Keratinocyte (primary cell): ENCODE measurements at regions not wholly inside any gene's neighbourhood (a gene's known extent, or its start where the extent isn't known, plus 50 kb on each side); places are given as distances from the start of the nearest gene placed in this dataset.

Experiments used
- EZH2 ChIP-seq: IDR thresholded peaks from one replicate; pipeline ENCODE4 v1.6.1; 2012; ENCODE audit warnings: inconsistent platforms, mild to moderate bottlenecking, low read length, moderate library complexity
- TF ChIP-seq, protein P1 (sequence below), 3 experiments: IDR thresholded peaks in 1 of 3; conservative IDR thresholded peaks in 1 of 3; optimal IDR thresholded peaks in 1 of 3; 2 replicates in 2 of 3; 3 replicates in 1 of 3; pipeline versions ENCODE3 to v1.5.1; 2011; ENCODE audit warnings: low read length in 3 of 3, mild to moderate bottlenecking in 3 of 3, moderate library complexity in 2 of 3, control low read depth in 1 of 3, inconsistent platforms in 1 of 3; ENCODE audit not compliant: insufficient read depth in 2 of 3; ENCODE audit errors: extremely low read depth in 1 of 3

DNA sequence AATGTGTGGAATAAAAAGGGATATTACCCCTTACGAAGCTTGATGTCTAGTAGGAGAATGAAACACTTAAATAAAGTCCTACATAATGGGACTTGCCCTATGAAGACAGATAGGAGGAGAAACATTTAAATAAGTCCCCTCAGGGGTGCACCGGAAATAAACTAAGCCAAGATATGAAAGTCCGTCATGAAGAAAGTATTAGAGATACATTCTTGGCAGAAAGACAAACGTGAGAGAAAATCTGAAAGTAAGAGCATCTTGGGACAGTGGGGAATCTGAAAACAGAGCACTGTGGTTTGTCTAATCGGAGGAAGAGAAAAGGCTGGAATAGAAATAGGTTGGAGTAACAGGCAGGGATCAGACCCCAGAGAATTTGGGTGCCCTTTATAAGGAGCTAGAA, 516.9 kb upstream of the DSEL start:
- TF ChIP-seq, protein P1, sequence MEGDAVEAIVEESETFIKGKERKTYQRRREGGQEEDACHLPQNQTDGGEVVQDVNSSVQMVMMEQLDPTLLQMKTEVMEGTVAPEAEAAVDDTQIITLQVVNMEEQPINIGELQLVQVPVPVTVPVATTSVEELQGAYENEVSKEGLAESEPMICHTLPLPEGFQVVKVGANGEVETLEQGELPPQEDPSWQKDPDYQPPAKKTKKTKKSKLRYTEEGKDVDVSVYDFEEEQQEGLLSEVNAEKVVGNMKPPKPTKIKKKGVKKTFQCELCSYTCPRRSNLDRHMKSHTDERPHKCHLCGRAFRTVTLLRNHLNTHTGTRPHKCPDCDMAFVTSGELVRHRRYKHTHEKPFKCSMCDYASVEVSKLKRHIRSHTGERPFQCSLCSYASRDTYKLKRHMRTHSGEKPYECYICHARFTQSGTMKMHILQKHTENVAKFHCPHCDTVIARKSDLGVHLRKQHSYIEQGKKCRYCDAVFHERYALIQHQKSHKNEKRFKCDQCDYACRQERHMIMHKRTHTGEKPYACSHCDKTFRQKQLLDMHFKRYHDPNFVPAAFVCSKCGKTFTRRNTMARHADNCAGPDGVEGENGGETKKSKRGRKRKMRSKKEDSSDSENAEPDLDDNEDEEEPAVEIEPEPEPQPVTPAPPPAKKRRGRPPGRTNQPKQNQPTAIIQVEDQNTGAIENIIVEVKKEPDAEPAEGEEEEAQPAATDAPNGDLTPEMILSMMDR (optimal IDR thresholded peaks at IDR 0.05 in 1 of 3, IDR thresholded peaks at IDR 0.05 in 1 of 3, conservative IDR thresholded peaks at IDR 0.05 in 1 of 3; ENCODE audit: extremely low read depth in 1 of 3, insufficient read depth in 2 of 3, low read length in 3 of 3), result no peak
- no peak for TF ChIP-seq EZH2
